HG03575 (cell line): ENCODE measurements at regions not wholly inside any gene's neighbourhood (a gene's known extent, or its start where the extent isn't known, plus 50 kb on each side); places are given as distances from the start of the nearest gene placed in this dataset.

Source experiments
- ATAC-seq: cut with Tn5 transposase; IDR thresholded peaks from one replicate; pipeline ENCODE4 v1.9.1; 2021; ENCODE audit not compliant: unreplicated experiment, insufficient number of reproducible peaks, low FRiP score; ENCODE audit errors: extremely low read depth

DNA sequence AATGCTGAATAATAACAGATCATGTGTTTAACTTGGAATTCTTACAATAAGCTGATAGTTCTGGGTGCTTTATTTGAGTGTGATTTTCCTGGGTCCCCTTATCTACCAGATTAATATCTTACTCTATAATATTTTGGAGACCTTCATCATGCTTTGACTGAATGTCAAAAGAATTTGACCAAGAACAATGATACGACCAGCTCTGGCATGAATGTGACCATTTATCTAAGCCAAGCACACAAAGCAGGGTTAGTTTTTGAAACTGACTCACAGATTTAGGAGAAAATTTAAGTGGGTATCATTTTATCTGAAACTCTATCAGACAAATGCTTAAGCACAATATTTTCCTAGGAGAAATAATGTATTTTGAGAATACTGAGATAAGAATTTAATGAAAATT lies 677.0 kb downstream of the NYAP2 start:
- ATAC-seq, result no peak

DNA sequence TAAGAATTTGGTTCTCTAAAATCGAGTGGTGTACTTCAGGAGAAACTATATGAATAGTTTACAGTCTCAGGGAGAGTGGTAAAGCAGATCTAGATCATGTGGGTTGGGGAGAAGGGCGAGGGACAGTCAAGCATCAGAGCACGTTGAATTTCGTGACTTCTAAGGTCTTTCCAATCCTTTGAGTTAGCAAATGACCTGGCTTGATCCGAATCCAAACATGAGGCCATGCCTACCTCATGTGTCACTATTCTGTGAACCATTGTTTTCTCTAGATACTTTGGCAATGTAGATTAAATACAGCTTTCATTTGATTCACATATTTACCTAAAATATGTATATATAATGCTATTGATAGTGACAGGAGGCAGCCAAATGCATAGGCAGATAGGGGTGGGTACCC lies 674.9 kb downstream of the NYAP2 start:
- no peak for ATAC-seq

DNA sequence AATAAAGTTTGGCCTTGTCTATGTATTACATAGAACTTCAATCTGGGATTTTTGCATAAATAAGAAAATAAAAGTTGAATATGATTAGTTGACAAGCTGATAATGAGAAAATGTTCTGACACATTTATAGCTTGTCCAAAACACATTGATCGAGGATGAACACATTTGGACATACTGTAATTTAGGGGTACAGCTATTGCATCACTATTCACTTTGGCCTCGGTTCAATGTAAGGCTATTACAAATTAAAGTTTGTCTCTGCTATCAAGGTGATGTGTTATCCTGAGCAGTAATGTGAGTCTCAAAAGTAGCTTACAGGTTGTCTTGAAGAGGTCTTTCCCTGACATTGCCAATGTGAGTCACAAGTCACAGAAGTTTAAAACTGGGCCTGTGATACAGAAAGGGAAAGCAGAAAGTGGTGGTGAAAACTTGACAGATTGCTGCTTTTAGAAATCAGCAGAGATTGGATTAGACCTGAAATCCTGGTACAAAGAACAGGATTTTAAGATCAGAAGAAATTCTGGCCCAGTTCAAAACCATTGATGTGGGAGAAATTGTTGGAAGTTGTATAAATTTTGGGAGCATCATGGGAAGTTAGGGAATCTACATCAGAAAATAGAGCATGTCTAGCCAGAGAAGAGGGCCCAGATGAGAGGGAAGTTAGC lies 674.1 kb downstream of the NYAP2 start:
- ATAC-seq, result no peak

DNA sequence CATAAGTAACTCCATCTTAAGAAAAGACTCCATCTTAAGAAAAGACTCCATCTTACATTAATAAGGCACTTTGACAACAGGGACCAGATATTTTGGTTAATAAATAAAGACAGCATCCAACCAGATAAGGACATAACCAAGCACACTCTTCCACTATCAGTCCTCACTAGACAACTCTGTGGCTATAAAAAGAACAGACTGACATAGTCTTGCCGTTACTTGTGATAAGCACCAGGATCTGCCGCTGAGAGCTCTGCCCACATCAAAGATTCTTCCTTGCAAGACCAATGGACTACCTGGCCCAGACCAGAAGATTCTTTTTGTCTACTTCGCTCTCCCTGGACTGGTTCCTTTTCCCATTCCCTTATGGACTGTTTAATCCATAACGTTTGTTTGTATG lies 667.4 kb downstream of the NYAP2 start:
- no peak for ATAC-seq

DNA sequence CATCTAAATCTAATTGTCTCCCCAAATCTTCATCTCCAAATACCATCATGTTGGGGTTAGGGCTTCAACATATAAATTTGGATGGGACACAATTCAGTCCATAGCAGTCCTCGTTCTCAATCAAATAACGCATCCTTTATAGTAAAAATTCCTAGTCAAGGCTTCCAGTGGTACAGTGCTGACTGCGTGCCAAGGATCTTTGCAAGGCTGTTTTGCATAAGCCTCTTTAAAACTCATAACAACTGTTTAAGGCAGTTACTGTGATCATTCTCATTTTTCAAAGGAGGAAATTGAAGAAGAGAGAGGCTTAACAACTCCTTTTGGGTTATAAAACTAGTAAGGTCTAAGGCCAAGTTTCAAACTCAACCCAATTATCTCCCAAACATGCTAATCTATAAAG lies 666.9 kb downstream of the NYAP2 start:
- no peak for ATAC-seq

DNA sequence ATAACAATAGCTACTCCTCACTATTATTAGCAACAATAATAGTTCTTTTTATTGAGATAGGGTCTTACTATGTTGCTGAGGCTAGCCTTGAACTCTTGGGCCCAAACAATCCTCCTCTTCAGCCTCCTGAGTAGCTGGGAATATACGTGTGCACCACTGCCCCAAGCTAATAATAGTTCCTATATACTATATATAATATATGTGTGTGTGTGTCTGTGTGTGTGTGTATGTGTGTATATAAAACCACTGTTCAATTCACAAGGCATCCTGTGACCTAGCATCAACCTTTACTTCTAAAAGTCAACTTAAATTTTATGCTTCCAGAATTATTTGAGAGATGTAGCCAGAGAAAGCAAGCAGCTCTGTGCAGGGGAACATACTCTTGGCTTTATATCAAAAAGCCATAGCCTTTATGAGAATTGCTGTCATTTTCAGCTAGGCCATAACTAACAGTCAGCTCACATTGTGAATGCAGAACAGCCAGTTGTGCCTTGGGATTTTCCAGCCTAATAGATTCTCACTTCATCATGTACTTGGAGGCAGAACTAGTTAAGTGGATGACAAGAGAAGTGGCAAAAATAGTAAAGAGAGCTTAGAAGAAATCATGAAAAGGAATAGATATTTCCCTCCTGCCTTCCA lies 665.5 kb downstream of the NYAP2 start:
- ATAC-seq, result no peak

DNA sequence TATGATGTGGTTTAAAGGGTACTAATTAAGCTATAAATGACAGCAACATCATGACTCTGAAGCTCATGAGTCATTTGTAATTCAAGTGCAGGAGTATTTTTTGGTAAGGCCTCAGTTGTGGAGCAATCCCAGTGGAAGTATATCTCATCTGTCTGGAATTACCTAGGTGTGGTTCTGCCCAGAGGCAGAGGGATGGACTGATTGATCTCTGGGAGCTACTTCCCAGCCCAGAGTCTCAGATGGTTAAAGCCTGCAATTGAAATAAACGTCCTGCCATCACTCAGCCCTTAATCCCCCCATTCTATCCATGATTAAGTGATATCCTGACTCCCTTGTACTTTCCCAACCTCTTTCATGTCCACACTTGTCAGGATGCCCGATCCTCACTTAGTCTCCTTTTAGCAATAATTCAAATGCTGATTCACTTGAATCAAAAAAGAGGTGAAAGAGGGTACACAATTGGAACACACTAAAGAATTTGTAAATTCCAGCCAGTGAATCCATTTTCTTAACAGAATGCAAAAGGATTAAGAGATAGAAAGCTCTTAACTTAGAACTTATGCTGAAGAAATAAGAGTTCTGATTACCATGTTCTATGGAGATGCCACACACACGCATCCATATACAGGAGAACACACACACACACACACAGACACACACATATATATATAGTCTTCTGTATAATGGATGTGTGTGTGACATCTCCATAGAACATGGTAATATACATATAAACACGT lies 664.4 kb downstream of the NYAP2 start:
- no peak for ATAC-seq

DNA sequence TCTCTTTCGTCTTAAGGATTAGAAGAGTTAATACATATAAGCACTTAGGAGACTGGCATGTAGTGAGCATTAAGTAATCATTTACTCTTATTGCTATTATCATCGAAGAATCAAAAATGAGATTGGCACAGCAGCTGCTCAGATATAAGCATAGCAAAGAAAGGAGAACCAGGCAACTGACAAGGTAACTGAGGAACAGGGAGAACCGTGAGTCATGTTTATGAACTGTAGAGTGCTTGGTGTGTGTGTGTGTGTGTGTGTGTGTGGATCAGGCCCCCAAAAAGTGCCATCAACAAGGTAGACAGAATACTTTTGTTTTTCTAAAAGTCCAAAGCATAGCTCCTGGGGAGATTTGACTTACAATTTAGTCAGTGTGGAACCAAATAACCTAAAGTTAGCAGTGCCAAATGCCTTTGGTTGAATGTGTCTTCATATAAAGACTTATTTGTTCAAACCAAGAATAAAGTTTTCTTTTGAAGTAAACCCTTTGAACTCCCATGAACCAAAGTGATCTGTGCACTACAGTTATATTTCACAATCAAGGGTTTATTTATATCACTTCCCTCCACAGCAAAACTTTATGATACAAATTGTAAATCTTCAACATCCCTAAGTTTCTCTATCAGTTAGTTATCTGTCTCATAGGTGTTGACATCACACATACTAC lies 660.6 kb downstream of the NYAP2 start:
- ATAC-seq, result no peak

DNA sequence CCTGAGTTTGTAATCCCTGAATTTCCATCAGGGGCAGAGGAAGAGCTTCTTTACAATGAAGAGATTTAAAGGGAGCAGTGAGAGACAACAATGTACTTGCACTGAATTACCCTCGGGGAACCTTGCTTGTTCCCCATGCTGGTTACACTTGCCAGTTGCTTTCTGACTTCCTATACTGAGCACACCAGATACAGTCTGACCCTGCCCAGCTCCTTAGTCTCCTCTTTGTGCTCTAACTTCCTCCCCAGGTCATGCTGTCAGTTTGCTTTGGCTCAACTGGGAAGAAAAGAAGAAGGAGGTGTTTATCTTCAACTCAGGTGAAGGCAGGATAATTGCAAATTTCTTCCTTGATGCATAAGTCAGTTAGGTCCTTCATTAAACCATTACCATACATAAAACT lies 658.4 kb downstream of the NYAP2 start:
- no peak for ATAC-seq

DNA sequence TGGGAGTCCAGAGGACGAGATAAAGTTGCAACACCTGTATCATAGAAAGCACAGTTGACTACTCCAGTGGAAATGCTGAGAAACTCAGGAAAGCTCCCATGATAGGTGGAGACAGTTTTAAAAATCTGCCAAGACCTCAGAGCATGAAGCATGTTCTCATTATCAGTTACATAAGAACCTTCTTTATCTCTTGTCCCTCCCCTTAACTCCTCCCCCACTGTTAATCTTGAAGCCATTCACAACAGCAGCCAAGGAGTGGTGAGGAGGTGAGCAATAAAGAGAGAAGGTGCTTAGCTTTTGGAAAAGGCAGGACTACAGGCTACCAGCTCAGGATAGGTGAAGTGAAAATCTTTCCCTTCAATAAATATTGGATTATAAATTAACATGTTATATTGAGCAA lies 657.9 kb downstream of the NYAP2 start:
- ATAC-seq, result no peak

DNA sequence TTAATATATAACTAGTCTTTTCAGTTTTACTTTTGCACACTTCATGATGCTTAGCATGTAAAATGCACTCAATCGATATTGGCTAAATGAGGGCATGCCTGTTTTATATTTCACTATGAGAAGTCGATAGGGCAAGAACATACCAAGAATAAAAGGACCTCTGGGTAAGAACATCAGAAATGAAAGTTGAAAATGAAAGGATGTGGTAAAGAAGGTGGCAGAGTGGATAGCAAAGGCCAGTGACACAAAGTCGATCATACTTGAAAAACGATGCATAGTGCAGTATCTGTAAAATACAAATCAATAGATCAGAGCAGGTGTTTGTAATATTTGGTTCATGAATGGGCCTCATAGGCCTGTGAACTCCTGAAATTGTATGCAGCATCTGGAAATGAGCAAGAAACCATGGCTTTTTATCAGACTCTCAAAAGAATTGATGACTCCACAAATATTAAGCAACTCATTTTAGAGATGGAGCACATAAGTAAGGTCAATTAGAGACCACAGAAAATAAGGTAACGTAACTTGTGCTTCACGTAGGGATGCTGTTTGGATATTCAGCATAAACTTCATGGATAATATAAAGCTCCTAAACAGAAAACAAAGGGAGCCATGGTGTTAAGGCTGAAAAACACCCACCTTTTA lies 653.4 kb downstream of the NYAP2 start:
- ATAC-seq, result no peak

DNA sequence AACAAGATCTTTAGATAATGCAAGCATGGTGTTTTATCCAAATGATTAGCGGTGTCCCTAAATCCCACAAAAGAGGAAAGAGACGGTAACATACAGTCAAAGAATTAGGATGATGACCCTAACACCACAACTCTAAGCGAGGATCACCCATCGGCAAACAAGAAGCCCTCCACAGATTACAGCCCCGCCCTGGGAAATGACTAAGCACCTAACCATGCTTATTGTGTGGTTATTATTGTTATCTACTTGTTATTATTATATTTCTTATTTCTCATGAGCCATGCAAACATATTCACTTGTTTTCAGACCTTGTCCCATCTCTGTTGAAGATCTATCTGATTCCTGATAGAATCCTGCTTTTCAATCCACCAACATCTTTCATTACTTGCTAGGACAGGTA lies 651.3 kb downstream of the NYAP2 start:
- no peak for ATAC-seq

DNA sequence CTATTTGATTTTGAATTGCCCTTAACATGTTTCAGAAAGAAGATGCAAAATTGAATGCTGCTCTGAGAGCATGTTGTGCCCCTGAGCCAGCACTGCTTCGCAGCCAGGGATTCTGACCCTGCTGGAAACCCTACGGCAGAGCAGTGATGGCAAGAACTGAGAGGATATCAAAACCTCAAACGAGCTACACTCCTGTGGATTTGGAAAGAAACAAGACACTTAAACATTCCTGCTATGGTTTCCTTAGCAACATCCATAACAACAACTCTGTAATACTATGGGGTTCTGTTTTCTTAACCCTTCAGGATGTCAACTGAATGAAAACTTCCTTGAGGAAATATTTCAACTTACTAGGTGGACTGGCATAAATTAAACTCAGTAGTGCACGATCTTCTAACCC lies 649.1 kb downstream of the NYAP2 start:
- no peak for ATAC-seq

DNA sequence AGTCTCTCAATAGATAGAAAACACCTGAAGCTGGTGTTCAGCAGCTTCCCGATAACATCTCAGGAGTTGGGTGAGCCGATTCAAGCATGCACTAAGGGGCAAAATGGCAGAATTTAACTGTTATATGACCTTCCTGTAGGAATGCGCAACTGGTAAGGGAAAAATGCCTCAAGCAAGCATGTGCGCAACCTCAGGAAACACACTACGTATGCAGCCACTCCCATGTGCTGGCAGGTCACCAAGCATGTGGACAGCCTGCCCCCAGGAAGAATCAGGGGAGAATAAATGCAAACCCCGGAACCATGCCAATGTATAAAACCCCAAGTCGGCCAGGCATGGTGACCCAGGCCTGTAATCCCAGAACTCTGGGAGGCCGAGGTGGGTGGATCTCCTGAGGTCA lies 645.6 kb downstream of the NYAP2 start:
- ATAC-seq, result no peak

DNA sequence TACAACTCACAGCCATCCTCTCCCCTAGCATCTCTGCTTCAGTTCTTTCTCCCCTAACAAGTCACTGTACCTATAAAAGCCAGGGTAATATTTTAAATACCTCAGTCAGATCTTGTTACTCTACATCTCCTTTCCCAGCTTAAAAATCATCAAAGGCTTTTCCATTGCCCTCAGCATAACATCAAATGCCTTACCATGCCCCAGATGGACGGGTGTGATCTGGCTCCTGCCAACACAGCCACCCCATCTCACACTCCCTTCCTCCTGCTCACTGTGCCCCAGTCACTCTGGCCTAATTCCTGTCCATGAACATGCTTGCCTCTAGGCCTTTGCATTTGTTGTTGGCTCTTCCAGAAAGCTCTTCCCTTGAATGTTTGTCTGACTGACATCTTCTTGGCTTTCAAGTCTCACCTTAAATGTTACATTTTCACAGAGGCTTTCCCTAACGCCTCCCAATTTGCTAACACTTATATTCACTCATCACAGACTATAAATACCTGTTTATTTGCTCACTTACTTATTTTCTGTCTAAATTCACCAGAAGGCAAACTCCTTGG lies 640.9 kb downstream of the NYAP2 start:
- ATAC-seq, result no peak

DNA sequence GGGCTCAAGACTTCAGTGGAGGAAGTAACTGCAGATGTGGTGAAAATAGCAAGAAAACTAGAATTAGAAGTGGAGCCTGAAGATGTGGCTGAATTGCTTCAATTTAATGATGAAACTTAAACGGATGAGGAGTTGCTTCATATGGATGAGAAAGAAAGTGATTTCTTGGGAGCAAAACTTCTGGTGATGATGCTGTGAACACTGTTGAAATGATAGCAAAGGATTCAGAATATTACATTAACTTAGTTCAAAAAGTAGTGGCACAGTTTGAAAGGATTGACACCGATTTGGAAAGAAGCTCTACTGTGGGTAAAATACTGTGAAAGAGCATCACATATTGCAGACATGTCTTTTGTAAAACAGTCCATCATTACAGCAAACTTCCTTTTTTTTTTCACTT lies 638.0 kb downstream of the NYAP2 start:
- ATAC-seq, result no peak

DNA sequence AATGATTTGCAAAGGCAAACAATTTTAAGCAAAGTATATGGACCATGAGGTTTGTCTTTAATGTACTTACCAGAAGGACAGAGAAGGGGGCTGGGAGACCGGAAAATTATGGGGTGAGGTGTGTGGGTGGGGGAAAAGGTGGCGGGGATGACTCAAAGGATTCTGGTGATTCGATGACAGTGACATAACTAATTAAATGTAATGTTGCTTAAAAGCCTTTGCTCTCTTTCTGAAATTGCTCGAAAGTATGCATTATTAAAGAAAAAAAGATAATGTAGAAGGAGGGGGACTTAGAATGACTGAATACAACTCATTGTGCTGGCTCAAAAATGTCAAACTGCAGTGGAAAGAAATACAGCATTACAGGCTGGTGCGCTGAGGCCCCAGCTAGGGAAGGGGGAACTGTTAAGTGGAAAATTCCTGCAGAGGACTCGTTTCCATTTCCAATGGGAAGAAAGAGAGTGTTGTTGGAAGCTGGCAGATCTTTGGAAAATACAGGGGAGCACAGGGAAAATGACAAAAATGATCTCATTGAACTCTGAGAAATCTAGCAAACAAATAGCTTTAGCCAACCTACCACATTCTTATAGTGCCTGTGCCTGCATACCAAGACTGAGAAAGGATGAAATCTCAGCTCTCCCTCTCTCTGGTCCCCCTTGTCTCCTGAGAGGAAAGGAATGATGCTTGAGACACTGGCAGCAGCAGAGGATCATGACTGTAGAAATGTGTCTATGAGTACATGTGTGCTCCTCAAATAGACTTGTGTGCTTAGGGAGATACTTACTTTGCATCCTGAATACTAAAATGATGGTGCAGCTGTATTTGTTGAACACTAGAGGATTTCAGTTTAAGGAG lies 632.4 kb downstream of the NYAP2 start:
- ATAC-seq, result no peak
